Hepatocyte (in vitro differentiated cells): ENCODE measurements at regions not wholly inside any gene's neighbourhood (a gene's known extent, or its start where the extent isn't known, plus 50 kb on each side); places are given as distances from the start of the nearest gene placed in this dataset.

Experiments used
- CTCF ChIP-seq: fragments of 200-600 bp; sonication (generic); IDR thresholded peaks from 2 replicates; pipeline ENCODE4 v1.5.1; 2016; ENCODE audit warnings: antibody characterized with exemption, mild to moderate bottlenecking; ENCODE audit not compliant: poor library complexity
- EZH2 ChIP-seq: fragments of 200-600 bp; sonication (generic); IDR thresholded peaks from 2 replicates; pipeline ENCODE4 v1.6.1; 2016; ENCODE audit warnings: antibody characterized with exemption, mild to moderate bottlenecking, borderline replicate concordance
- EZH2phosphoT487 ChIP-seq: fragments of 200-600 bp; sonication (generic); IDR thresholded peaks from one replicate; pipeline ENCODE4 v1.6.1; 2018; ENCODE audit warnings: antibody characterized with exemption, mild to moderate bottlenecking, low read depth, moderate library complexity; ENCODE audit not compliant: unreplicated experiment, severe bottlenecking

GRCh38 chr6:144877118-144877517, 592.0 kb downstream of the UTRN start:
- no peak for TF ChIP-seq EZH2
- TF ChIP-seq CTCF = no peak
- TF ChIP-seq EZH2phosphoT487 = no peak
